Neuronal stem cell (in vitro differentiated cells): ENCODE measurements at regions not wholly inside any gene's neighbourhood (a gene's known extent, or its start where the extent isn't known, plus 50 kb on each side); places are given as distances from the start of the nearest gene placed in this dataset.

Source experiments
- DNase-seq: peaks from one replicate; pipeline ENCODE4 v3.0.0-alpha.2; 2013; ENCODE audit warnings: low spot score
- H2AFZ ChIP-seq: one replicate; pipeline ENCODE4 v1.6.1; 2013; ENCODE audit warnings: mild to moderate bottlenecking, low read length, inconsistent platforms
- H2AK5ac ChIP-seq: 2 replicates; pipeline ENCODE4 v1.6.1; 2013; ENCODE audit warnings: low read depth, mild to moderate bottlenecking, inconsistent platforms, low read length, moderate library complexity, mixed read lengths
- H2BK120ac ChIP-seq: 2 replicates; pipeline ENCODE4 v1.6.1; 2013; ENCODE audit warnings: low read depth, mild to moderate bottlenecking, inconsistent platforms, low read length, moderate library complexity, mixed read lengths
- H2BK12ac ChIP-seq: one replicate; pipeline ENCODE4 v1.6.1; 2013; ENCODE audit warnings: low read length, inconsistent platforms
- H2BK15ac ChIP-seq: 2 replicates; pipeline ENCODE4 v1.6.1; 2013; ENCODE audit warnings: mild to moderate bottlenecking, low read length, inconsistent platforms, mixed read lengths
- H2BK5ac ChIP-seq: one replicate; pipeline ENCODE4 v1.6.1; 2013; ENCODE audit warnings: inconsistent platforms, mild to moderate bottlenecking, low read length, moderate library complexity
- H3K14ac ChIP-seq: one replicate; pipeline ENCODE4 v1.6.1; 2013; ENCODE audit warnings: low read length, inconsistent platforms
- H3K18ac ChIP-seq: 2 replicates; pipeline ENCODE4 v1.6.1; 2013; ENCODE audit warnings: low read length, inconsistent platforms
- H3K23ac ChIP-seq: 2 replicates; pipeline ENCODE4 v1.6.1; 2013; ENCODE audit warnings: low read depth, mild to moderate bottlenecking, mixed read lengths, low read length, inconsistent platforms; ENCODE audit not compliant: poor library complexity
- H3K27ac ChIP-seq: replicated peaks from 3 replicates; pipeline ENCODE4 v1.5.1; 2013; ENCODE audit warnings: low read length, inconsistent platforms
- H3K27me3 ChIP-seq, 3 experiments: 2 replicates each; pipeline ENCODE4 v1.6.1; 2013; ENCODE audit warnings: low read length in 3 of 3, mild to moderate bottlenecking in 2 of 3, inconsistent platforms in 1 of 3, low read depth in 1 of 3, mixed read lengths in 1 of 3, moderate library complexity in 1 of 3; ENCODE audit not compliant: control insufficient read depth in 3 of 3, insufficient read depth in 3 of 3
- H3K36me3 ChIP-seq, 2 donors: replicated peaks in 1 of 2; 2 replicates each; pipeline ENCODE4 v1.6.1; 2013; ENCODE audit warnings: low read length in 2 of 2; ENCODE audit not compliant: control insufficient read depth in 2 of 2, insufficient read depth in 2 of 2
- H3K4ac ChIP-seq: 2 replicates; pipeline ENCODE4 v1.6.1; 2013; ENCODE audit warnings: inconsistent platforms, mild to moderate bottlenecking, low read length, moderate library complexity
- H3K4me1 ChIP-seq, 2 donors: 1 replicate in 1 of 2; 2 replicates in 1 of 2; pipeline ENCODE4 v1.6.1; 2013; ENCODE audit warnings: low read length in 2 of 2, low read depth in 1 of 2; ENCODE audit not compliant: control insufficient read depth in 2 of 2, insufficient read depth in 1 of 2
- H3K4me2 ChIP-seq: one replicate; pipeline ENCODE4 v1.6.1; 2013; ENCODE audit warnings: mild to moderate bottlenecking, low read length, inconsistent platforms; ENCODE audit not compliant: insufficient read depth, poor library complexity, severe bottlenecking
- H3K4me3 ChIP-seq, 2 donors: 2 replicates each; pipeline ENCODE4 v1.5.1; 2013; ENCODE audit warnings: low read length in 2 of 2, mild to moderate bottlenecking in 2 of 2, inconsistent platforms in 1 of 2, moderate library complexity in 1 of 2
- H3K79me1 ChIP-seq: one replicate; pipeline ENCODE4 v1.6.1; 2013; ENCODE audit warnings: low read depth, mild to moderate bottlenecking, inconsistent platforms, low read length, moderate library complexity
- H3K9ac ChIP-seq: one replicate; pipeline ENCODE4 v1.6.1; 2013; ENCODE audit warnings: mild to moderate bottlenecking, low read depth, low read length, inconsistent platforms; ENCODE audit not compliant: poor library complexity
- H3K9me3 ChIP-seq, 2 donors: replicated peaks in 1 of 2; 2 replicates each; pipeline versions ENCODE3 to v1.6.1; 2013; ENCODE audit warnings: low read length in 2 of 2, mild to moderate bottlenecking in 2 of 2, inconsistent platforms in 1 of 2, low read depth in 1 of 2, mixed read lengths in 1 of 2, moderate library complexity in 1 of 2; ENCODE audit not compliant: control insufficient read depth in 2 of 2, insufficient read depth in 1 of 2
- H4K8ac ChIP-seq: one replicate; pipeline ENCODE4 v1.6.1; 2013; ENCODE audit warnings: low read depth, mild to moderate bottlenecking, inconsistent platforms, low read length, moderate library complexity
- H4K91ac ChIP-seq: one replicate; pipeline ENCODE4 v1.6.1; 2013; ENCODE audit warnings: low read length, low read depth, mild to moderate bottlenecking, inconsistent platforms; ENCODE audit not compliant: poor library complexity
- WGBS, 2 donors: extraction: QIAGEN DNeasy Blood & Tissue Kit; methylation state at CpG; one replicate each; pipeline ENCODE4 v1.1.7; 2013; ENCODE audit warnings: missing lambda C conversion rate in 2 of 2, mixed read lengths in 1 of 2; ENCODE audit not compliant: insufficient read length in 2 of 2, insufficient replicate concordance in 1 of 2; ENCODE audit errors: extremely low coverage in 2 of 2; 5-methylcytosine and 5-hydroxymethylcytosine counted together

GRCh38 chr20:51286758-51287157 is 255.8 kb downstream of the NFATC2 start:
- Histone ChIP-seq H3K4me1 (peaks cover 0 to 3% of the 10 kb centered on the region in 2 donors), H3K4me2 (no peak overlapping the region), H3K9ac (no peak overlapping the region), H3K4me3 (no peak overlapping the region), H4K91ac (no peak overlapping the region), H3K14ac (no peak overlapping the region), H3K79me1 (no peaks in the 10 kb centered on the region), H2BK15ac (no peak overlapping the region), H3K4ac (no peak overlapping the region), H3K27me3 (peaks cover 0 to 3% (median 0%) of the 10 kb centered on the region in 3 experiments), H3K36me3 (no peaks in the 10 kb centered on the region), H2AFZ (no peak overlapping the region), H3K23ac (no peak overlapping the region), H3K18ac (no peak overlapping the region), H2BK12ac (no peak overlapping the region), H3K27ac (no peak overlapping the region), H3K9me3 (no peaks in the 10 kb centered on the region), H2BK5ac (no peak overlapping the region), H4K8ac (no peak overlapping the region), H2BK120ac (no peak overlapping the region), H2AK5ac (no peak overlapping the region)
- WGBS, 2 donors = no CpG with 5 or more reads among the region's 1 CpG
- DNase-seq = no peak

- H3K36me3 ChIP-seq = no peaks in the 10 kb centered on the region
- H3K18ac ChIP-seq = no peak overlapping the region
- H4K8ac ChIP-seq = no peak overlapping the region
- no peak overlapping the region for H2BK12ac ChIP-seq
- H2BK15ac ChIP-seq = no peak overlapping the region
- peaks cover 0 to 3% of the 10 kb centered on the region in 2 donors for H3K4me1 ChIP-seq
- no peak overlapping the region for H2AK5ac ChIP-seq
- no peaks in the 10 kb centered on the region for H3K79me1 ChIP-seq
- H3K4me3 ChIP-seq = no peak overlapping the region
- no peaks in the 10 kb centered on the region for H3K9me3 ChIP-seq
- no peak overlapping the region for H2AFZ ChIP-seq
- H2BK120ac ChIP-seq = no peak overlapping the region
- H2BK5ac ChIP-seq = no peak overlapping the region
- H3K27me3 ChIP-seq = peaks cover 0 to 3% (median 0%) of the 10 kb centered on the region in 3 experiments
- no peak for DNase-seq
- no peak overlapping the region for H3K27ac ChIP-seq
- no peak overlapping the region for H3K23ac ChIP-seq
- no peak overlapping the region for H3K4me2 ChIP-seq
- no peak overlapping the region for H4K91ac ChIP-seq
- H3K14ac ChIP-seq = no peak overlapping the region
- WGBS, 2 donors = no CpG with 5 or more reads among the region's 4 CpGs
- no peak overlapping the region for H3K9ac ChIP-seq
- H3K4ac ChIP-seq = no peak overlapping the region
These were observed 256.8 kb downstream of the NFATC2 start for GRCh38 chr20:51285684-51286083.

- no peak overlapping the region for H3K9ac ChIP-seq
- no CpG with 5 or more reads among the region's 6 CpGs for WGBS, 2 donors
- no peaks in the 10 kb centered on the region for H3K36me3 ChIP-seq
These were observed 257.6 kb downstream of the NFATC2 start for GRCh38 chr20:51284871-51285270.

GRCh38 chr20:51284176-51284575 is 258.3 kb downstream of the NFATC2 start:
- no peak overlapping the region for H3K27ac ChIP-seq
- H3K4me3 ChIP-seq = no peak overlapping the region
- no peak overlapping the region for H2AFZ ChIP-seq
- no peaks in the 10 kb centered on the region for H3K79me1 ChIP-seq
- no peak overlapping the region for H3K4ac ChIP-seq
- no peak overlapping the region for H2BK5ac ChIP-seq
- no peak overlapping the region for H2BK15ac ChIP-seq
- no CpG with 5 or more reads among the region's 1 CpG for WGBS, 2 donors
- H3K23ac ChIP-seq = no peak overlapping the region
- no peak overlapping the region for H2BK120ac ChIP-seq
- no peaks in the 10 kb centered on the region for H3K9me3 ChIP-seq
- H3K27me3 ChIP-seq = peaks cover 0 to 3% (median 0%) of the 10 kb centered on the region in 3 experiments
- no peak for DNase-seq
- no peak overlapping the region for H2BK12ac ChIP-seq
- no peaks in the 10 kb centered on the region for H3K36me3 ChIP-seq
- H3K9ac ChIP-seq = no peak overlapping the region
- peaks cover 0 to 3% of the 10 kb centered on the region in 2 donors for H3K4me1 ChIP-seq
- H4K91ac ChIP-seq = no peak overlapping the region
- no peak overlapping the region for H3K14ac ChIP-seq
- H2AK5ac ChIP-seq = no peak overlapping the region
- no peak overlapping the region for H3K18ac ChIP-seq
- no peak overlapping the region for H3K4me2 ChIP-seq
- no peak overlapping the region for H4K8ac ChIP-seq

More at GRCh38 chr20:51284871-51285270, 257.6 kb downstream of the NFATC2 start:
- H4K8ac ChIP-seq = no peak overlapping the region
- H3K4me2 ChIP-seq = no peak overlapping the region
- H2BK15ac ChIP-seq = no peak overlapping the region
- H3K9me3 ChIP-seq = no peaks in the 10 kb centered on the region
- DNase-seq = no peak
- no peak overlapping the region for H2BK12ac ChIP-seq
- H2AK5ac ChIP-seq = no peak overlapping the region
- H2BK120ac ChIP-seq = no peak overlapping the region
- no peaks in the 10 kb centered on the region for H3K79me1 ChIP-seq
- no peak overlapping the region for H4K91ac ChIP-seq
- no peak overlapping the region for H3K23ac ChIP-seq
- H3K4ac ChIP-seq = no peak overlapping the region
- H2AFZ ChIP-seq = no peak overlapping the region
- no peak overlapping the region for H3K27ac ChIP-seq
- no peak overlapping the region for H2BK5ac ChIP-seq
- no peak overlapping the region for H3K4me3 ChIP-seq
- H3K14ac ChIP-seq = no peak overlapping the region
- H3K4me1 ChIP-seq = peaks cover 0 to 3% of the 10 kb centered on the region in 2 donors
- no peak overlapping the region for H3K18ac ChIP-seq
- peaks cover 0 to 3% (median 0%) of the 10 kb centered on the region in 3 experiments for H3K27me3 ChIP-seq
